Stimulated activated CD8-positive, alpha-beta memory T cell treated with anti-CD3 and anti-CD28 coated beads, Interleukin-7, amount 100 ng/mL, for 4 hours (primary cell): ENCODE measurements at regions not wholly inside any gene's neighbourhood (a gene's known extent, or its start where the extent isn't known, plus 50 kb on each side); places are given as distances from the start of the nearest gene placed in this dataset.
"Not testable (repeated sequence)": the region's sequence is repeated elsewhere in the genome, so short reads cannot be mapped to it uniquely, and the experiment has no call there.

Experiments used
- DNase-seq, 2 donors: peaks; one replicate each; pipeline ENCODE4 v3.0.0-alpha.2; 2020; ENCODE audit warnings: low read depth in 2 of 2

GRCh38 chr21:35982717-35983116, 77.6 kb downstream of the SETD4 start:
- DNase-seq: no peak

- no peak for DNase-seq
Observed at GRCh38 chr21:35981514-35982070, 78.7 kb downstream of the SETD4 start.

GRCh38 chr21:35980821-35981220, 79.5 kb downstream of the SETD4 start:
- DNase-seq: no peak

GRCh38 chr21:35977860-35978259, 82.5 kb downstream of the SETD4 start:
- not testable (repeated sequence) for DNase-seq

- no peak for DNase-seq
Observed at GRCh38 chr21:35976929-35977328, 83.4 kb downstream of the SETD4 start.

- no peak for DNase-seq
Observed at GRCh38 chr21:35976481-35976880, 83.8 kb downstream of the SETD4 start.

- DNase-seq: no peak
Observed at GRCh38 chr21:35974775-35975174, 85.6 kb downstream of the SETD4 start.

GRCh38 chr21:35971824-35972223, 88.5 kb downstream of the SETD4 start:
- DNase-seq: no peak

- DNase-seq: no peak
Observed at GRCh38 chr21:35969281-35969680, 91.0 kb downstream of the SETD4 start.

- DNase-seq: no peak
Observed at GRCh38 chr21:35968564-35968963, 91.8 kb downstream of the SETD4 start.

- DNase-seq: no peak
Observed at GRCh38 chr21:35965699-35966098, 94.6 kb downstream of the SETD4 start.

GRCh38 chr21:35963920-35964451, 96.3 kb downstream of the SETD4 start:
- no peak for DNase-seq

GRCh38 chr21:35962917-35963316, 97.4 kb downstream of the SETD4 start:
- DNase-seq: no peak

GRCh38 chr21:35954066-35954465, 106.3 kb downstream of the SETD4 start:
- DNase-seq: no peak

- DNase-seq: no peak
Observed at GRCh38 chr21:35953597-35953996, 106.7 kb downstream of the SETD4 start.

GRCh38 chr21:35952651-35953340, 107.5 kb downstream of the SETD4 start:
- DNase-seq: no peak

GRCh38 chr21:35948982-35949381, 111.3 kb downstream of the SETD4 start:
- DNase-seq: no peak

GRCh38 chr21:35945089-35945671, 115.1 kb downstream of the SETD4 start:
- DNase-seq: no peak

- DNase-seq: no peak
Observed at GRCh38 chr21:35943752-35944151, 116.6 kb downstream of the SETD4 start.

- no peak for DNase-seq
Observed at GRCh38 chr21:35942211-35943144, 117.8 kb downstream of the SETD4 start.

- no peak for DNase-seq
Observed at GRCh38 chr21:35940074-35940927, 120.0 kb downstream of the SETD4 start.
